Peyer's patch (tissue), 4 donors: ENCODE measurements at regions not wholly inside any gene's neighbourhood (a gene's known extent, or its start where the extent isn't known, plus 50 kb on each side); places are given as distances from the start of the nearest gene placed in this dataset.

Experiments used
- DNase-seq, 3 donors: peaks; one replicate each; pipeline ENCODE4 v3.0.0-alpha.2; 2017 to 2019
- H3K27ac ChIP-seq, 4 donors: fragments of 200-600 bp; sonication (generic); one replicate each; pipeline ENCODE4 v1.5.1; 2016 to 2019
- H3K27me3 ChIP-seq, 2 donors: fragments of 200-600 bp; sonication (generic); one replicate each; pipeline ENCODE4 v1.5.1; 2019
- H3K36me3 ChIP-seq, 3 donors: fragments of 200-600 bp; sonication (generic); one replicate each; pipeline ENCODE4 v1.5.1; 2016 to 2019
- H3K4me1 ChIP-seq, 4 donors: fragments of 200-600 bp; sonication (generic); one replicate each; pipeline ENCODE4 v1.5.1; 2016 to 2019
- H3K4me3 ChIP-seq, 4 donors: fragments of 200-600 bp; sonication (generic); 1 replicate in 3 of 4; 2 replicates in 1 of 4; pipeline ENCODE4 v1.5.1; 2016 to 2019; ENCODE audit warnings: mild to moderate bottlenecking in 1 of 4
- H3K9me3 ChIP-seq, 4 donors: fragments of 200-600 bp; sonication (generic); one replicate each; pipeline ENCODE4 v1.5.1; 2016 to 2019; ENCODE audit warnings: mild to moderate bottlenecking in 1 of 4
- POLR2A ChIP-seq, 2 donors: fragments of 450-650 bp; IDR thresholded peaks; one replicate each; pipeline ENCODE4 v1.5.1; 2017; ENCODE audit warnings: antibody characterized with exemption in 2 of 2, mild to moderate bottlenecking in 2 of 2, moderate library complexity in 2 of 2
- TF ChIP-seq, protein P1 (sequence below), 6 experiments: fragments of 450-650 bp in 4 of 6; fragments of 200-600 bp in 2 of 6; sonication (generic) in 1 of 6; IDR thresholded peaks; one replicate each; pipeline ENCODE4 v1.5.1; 2017 to 2019; ENCODE audit warnings: antibody characterized with exemption in 6 of 6, mild to moderate bottlenecking in 3 of 6, moderate library complexity in 1 of 6

DNA sequence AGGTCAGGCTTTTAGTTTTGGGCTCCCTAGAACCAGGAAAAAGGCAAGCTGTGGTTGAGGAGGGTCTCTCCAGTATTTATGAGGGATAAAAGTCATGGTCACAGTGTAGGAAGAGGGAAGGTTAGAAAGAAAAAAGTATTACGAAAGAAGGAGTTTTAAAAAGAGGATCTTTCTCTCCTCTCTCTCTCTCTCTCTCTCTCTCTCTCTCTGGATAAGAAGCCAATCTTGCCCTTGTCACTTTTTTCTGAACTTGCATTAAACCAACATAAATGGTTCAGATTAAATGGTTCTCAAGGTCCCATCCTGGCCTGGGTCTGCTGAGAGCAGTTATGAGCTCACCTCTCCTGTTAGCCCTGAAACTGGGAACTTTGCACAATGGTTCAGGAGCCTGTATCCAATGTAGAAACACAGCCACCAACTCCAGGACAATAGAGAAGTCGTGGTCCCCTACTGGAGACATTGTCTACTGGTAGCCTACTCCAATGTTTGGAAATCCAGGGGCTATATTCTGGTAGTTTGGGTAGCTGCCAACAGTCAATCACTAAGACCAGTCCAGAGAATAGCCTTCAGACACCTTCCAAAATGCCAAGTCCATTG lies 131.9 kb downstream of the DAD1 start:
- no peak for DNase-seq
- TF ChIP-seq, protein P1, sequence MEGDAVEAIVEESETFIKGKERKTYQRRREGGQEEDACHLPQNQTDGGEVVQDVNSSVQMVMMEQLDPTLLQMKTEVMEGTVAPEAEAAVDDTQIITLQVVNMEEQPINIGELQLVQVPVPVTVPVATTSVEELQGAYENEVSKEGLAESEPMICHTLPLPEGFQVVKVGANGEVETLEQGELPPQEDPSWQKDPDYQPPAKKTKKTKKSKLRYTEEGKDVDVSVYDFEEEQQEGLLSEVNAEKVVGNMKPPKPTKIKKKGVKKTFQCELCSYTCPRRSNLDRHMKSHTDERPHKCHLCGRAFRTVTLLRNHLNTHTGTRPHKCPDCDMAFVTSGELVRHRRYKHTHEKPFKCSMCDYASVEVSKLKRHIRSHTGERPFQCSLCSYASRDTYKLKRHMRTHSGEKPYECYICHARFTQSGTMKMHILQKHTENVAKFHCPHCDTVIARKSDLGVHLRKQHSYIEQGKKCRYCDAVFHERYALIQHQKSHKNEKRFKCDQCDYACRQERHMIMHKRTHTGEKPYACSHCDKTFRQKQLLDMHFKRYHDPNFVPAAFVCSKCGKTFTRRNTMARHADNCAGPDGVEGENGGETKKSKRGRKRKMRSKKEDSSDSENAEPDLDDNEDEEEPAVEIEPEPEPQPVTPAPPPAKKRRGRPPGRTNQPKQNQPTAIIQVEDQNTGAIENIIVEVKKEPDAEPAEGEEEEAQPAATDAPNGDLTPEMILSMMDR (IDR thresholded peaks at IDR 0.05), result no peak
- TF ChIP-seq POLR2A (IDR thresholded peaks at IDR 0.05), result no peak
- Histone ChIP-seq H3K9me3 (no peaks in the 10 kb centered on the region), H3K36me3 (no peaks in the 10 kb centered on the region), H3K4me1 (no peaks in the 10 kb centered on the region), H3K27ac (no peak overlapping the region), H3K27me3 (no peaks in the 10 kb centered on the region), H3K4me3 (no peak overlapping the region)

- H3K27ac ChIP-seq, result no peak overlapping the region
- no peaks in the 10 kb centered on the region for H3K9me3 ChIP-seq
- no peak overlapping the region for H3K4me3 ChIP-seq
- no peak for TF ChIP-seq POLR2A (IDR thresholded peaks at IDR 0.05)
- TF ChIP-seq, protein P1 (IDR thresholded peaks at IDR 0.05), result no peak
- DNase-seq, result no peak
- no peaks in the 10 kb centered on the region for H3K4me1 ChIP-seq
- H3K36me3 ChIP-seq, result no peaks in the 10 kb centered on the region
- H3K27me3 ChIP-seq, result no peaks in the 10 kb centered on the region
These were observed 132.6 kb downstream of the DAD1 start for GRCh38 chr14:22456421-22456820.

GRCh38 chr14:22452330-22452729 lies 136.7 kb downstream of the DAD1 start:
- H3K27me3 ChIP-seq, result no peaks in the 10 kb centered on the region
- H3K4me3 ChIP-seq, result no peak overlapping the region
- H3K27ac ChIP-seq, result no peak overlapping the region
- no peaks in the 10 kb centered on the region for H3K36me3 ChIP-seq
- peaks cover 0 to 2% (median 0%) of the 10 kb centered on the region in 4 donors for H3K9me3 ChIP-seq
- peaks cover 0 to 10% (median 0%) of the 10 kb centered on the region in 4 donors for H3K4me1 ChIP-seq
- DNase-seq, result no peak
- TF ChIP-seq, protein P1 (IDR thresholded peaks at IDR 0.05), result no peak
- no peak for TF ChIP-seq POLR2A (IDR thresholded peaks at IDR 0.05)

DNA sequence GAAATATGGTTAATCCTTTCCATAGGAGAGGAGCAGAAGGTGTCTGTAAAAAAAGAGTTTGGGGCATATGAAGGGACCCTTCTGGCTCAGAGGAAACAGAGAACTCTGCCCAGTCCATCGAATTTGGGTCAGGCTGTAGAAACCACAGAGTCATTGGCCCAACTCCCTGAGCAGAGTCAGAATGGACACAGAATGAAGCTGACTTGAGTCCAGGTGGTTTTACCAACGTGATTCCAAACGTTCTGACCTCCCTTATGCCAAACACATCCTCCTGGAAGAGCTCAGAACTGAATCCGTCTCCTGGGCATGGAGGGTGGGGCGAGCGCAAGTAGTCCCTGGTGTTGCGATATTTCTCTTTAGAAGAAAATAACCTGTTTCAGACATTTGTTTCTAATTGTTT lies 138.8 kb downstream of the DAD1 start:
- DNase-seq, result no peak
- peaks cover 0 to 10% (median 0%) of the 10 kb centered on the region in 4 donors for H3K4me1 ChIP-seq
- no peaks in the 10 kb centered on the region for H3K36me3 ChIP-seq
- no peak overlapping the region for H3K4me3 ChIP-seq
- H3K27me3 ChIP-seq, result no peaks in the 10 kb centered on the region
- peaks cover 0 to 2% (median 0%) of the 10 kb centered on the region in 4 donors for H3K9me3 ChIP-seq
- no peak overlapping the region for H3K27ac ChIP-seq
- no peak for TF ChIP-seq POLR2A (IDR thresholded peaks at IDR 0.05)
- TF ChIP-seq, protein P1 (IDR thresholded peaks at IDR 0.05), result no peak

DNA sequence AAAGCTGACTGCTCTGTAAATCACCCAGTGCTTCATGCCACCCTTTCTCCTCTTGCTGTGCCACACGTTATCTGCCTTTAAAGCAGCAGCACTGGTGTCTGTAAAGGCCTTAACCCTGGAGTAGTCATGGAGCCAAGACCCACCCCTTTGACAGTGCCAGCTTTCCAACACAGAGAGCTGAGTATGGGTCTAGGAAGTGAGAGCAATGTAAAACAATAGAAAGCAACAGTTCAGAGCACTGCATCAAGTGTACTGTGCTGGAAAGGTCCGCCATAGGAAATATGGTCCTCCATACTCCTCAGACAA lies 139.5 kb downstream of the DAD1 start:
- Histone ChIP-seq H3K9me3 (peaks cover 0 to 2% (median 0%) of the 10 kb centered on the region in 4 donors), H3K36me3 (no peaks in the 10 kb centered on the region), H3K4me3 (no peak overlapping the region), H3K27ac (no peak overlapping the region), H3K4me1 (peaks cover 0 to 10% (median 0%) of the 10 kb centered on the region in 4 donors), H3K27me3 (no peaks in the 10 kb centered on the region)
- DNase-seq, result no peak
- no peak for TF ChIP-seq POLR2A (IDR thresholded peaks at IDR 0.05)
- TF ChIP-seq, protein P1 (IDR thresholded peaks at IDR 0.05), result no peak
